IMR-90 (cell line): ENCODE measurements at regions not wholly inside any gene's neighbourhood (a gene's known extent, or its start where the extent isn't known, plus 50 kb on each side); places are given as distances from the start of the nearest gene placed in this dataset.

Source experiments
- CEBPB ChIP-seq: IDR thresholded peaks from 2 replicates; pipeline ENCODE4 v1.6.1; 2012; ENCODE audit warnings: low read depth, low read length, improper control_type of control experiment
- FOS ChIP-seq: fragments of 150-350 bp; IDR thresholded peaks from 2 replicates; pipeline ENCODE4 v1.6.1; 2016; ENCODE audit warnings: low read depth, low read length
- POLR2A ChIP-seq: IDR thresholded peaks from 2 replicates; pipeline ENCODE4 v1.6.1; 2012; ENCODE audit warnings: mild to moderate bottlenecking, low read depth, low read length
- RAD21 ChIP-seq: IDR thresholded peaks from 2 replicates; pipeline ENCODE4 v1.6.1; 2012; ENCODE audit warnings: low read length, improper control_type of control experiment
- RFX5 ChIP-seq: IDR thresholded peaks from 2 replicates; pipeline ENCODE4 v1.8.0; 2012; ENCODE audit warnings: low read depth, mild to moderate bottlenecking, low read length, moderate library complexity
- SMC3 ChIP-seq: fragments of 150-350 bp; IDR thresholded peaks from 2 replicates; pipeline ENCODE4 v1.6.1; 2016; ENCODE audit warnings: low read depth, mild to moderate bottlenecking, antibody characterized with exemption, low read length, moderate library complexity
- TF ChIP-seq, protein P1 (sequence below): conservative IDR thresholded peaks from 2 replicates; pipeline ENCODE4 v1.5.1; 2012; ENCODE audit warnings: mild to moderate bottlenecking, low read depth, low read length, improper control_type of control experiment
- TF ChIP-seq, protein P2 (sequence below): fragments of 150-350 bp; IDR thresholded peaks from 2 replicates; pipeline ENCODE4 v1.6.1; 2017; ENCODE audit warnings: mild to moderate bottlenecking, antibody characterized with exemption, low read length, low read depth

DNA sequence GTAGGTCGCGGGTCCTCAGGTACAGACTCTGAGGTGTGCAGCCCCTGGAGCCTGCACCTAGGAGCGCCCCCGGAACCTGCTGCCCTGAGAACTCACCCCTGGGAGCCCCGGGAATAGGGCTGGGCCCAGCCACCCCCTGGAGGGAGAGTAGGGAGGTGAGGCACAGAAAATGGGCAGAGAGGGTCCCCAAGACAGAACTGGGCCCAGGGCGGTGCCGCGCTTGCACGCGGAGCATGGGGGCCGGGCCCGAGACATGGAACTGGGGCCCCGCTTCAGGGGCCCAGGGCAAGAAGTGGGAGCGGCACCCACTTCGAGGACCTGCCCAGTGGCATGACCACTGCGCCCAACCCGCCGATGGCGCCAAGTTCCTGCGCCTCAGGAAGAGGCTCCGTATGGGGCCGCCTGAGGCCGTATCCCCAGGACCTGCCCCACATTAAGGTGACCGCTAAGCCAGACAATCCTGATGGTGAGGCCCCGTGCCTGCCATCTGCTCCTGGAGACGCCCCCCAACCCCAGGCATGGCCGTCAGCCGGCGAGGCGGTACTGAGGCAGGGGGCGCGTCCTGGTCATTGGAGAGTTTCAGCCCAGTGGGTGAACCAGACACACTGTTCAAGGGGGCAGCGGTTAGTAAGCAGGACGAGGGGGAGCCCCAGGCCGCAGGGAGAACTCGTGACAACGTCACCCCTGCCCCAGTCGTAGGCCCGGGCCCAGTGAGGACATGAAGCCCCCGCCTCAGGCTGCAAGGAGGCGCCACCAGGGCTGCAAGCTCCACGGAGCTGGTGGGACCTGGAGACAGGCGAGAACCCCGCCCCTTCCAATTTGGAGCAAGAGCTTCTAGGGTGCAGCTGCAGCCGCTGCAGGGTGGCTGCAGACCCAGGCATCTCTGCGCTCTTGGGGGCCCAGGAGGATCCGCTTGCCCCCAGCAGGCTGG lies 89.5 kb upstream of the PUM3 start:
- TF ChIP-seq, protein P1, sequence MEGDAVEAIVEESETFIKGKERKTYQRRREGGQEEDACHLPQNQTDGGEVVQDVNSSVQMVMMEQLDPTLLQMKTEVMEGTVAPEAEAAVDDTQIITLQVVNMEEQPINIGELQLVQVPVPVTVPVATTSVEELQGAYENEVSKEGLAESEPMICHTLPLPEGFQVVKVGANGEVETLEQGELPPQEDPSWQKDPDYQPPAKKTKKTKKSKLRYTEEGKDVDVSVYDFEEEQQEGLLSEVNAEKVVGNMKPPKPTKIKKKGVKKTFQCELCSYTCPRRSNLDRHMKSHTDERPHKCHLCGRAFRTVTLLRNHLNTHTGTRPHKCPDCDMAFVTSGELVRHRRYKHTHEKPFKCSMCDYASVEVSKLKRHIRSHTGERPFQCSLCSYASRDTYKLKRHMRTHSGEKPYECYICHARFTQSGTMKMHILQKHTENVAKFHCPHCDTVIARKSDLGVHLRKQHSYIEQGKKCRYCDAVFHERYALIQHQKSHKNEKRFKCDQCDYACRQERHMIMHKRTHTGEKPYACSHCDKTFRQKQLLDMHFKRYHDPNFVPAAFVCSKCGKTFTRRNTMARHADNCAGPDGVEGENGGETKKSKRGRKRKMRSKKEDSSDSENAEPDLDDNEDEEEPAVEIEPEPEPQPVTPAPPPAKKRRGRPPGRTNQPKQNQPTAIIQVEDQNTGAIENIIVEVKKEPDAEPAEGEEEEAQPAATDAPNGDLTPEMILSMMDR, result no peak
- TF ChIP-seq CEBPB (no peak), SMC3 (no peak), POLR2A (no peak), RAD21 (no peak), FOS (no peak), RFX5 (no peak)
- TF ChIP-seq, protein P2, sequence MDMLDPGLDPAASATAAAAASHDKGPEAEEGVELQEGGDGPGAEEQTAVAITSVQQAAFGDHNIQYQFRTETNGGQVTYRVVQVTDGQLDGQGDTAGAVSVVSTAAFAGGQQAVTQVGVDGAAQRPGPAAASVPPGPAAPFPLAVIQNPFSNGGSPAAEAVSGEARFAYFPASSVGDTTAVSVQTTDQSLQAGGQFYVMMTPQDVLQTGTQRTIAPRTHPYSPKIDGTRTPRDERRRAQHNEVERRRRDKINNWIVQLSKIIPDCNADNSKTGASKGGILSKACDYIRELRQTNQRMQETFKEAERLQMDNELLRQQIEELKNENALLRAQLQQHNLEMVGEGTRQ, result no peak
